Putamen (tissue), 1 donor: ENCODE measurements at regions not wholly inside any gene's neighbourhood (a gene's known extent, or its start where the extent isn't known, plus 50 kb on each side); places are given as distances from the start of the nearest gene placed in this dataset.

Experiments used
- DNase-seq: peaks from one replicate; pipeline ENCODE4 v3.0.0-alpha.2; 2016; ENCODE audit warnings: low spot score

- DNase-seq, result no peak
These were observed 181.5 kb downstream of the EN1 start for GRCh38 chr2:118665784-118666529.

- no peak for DNase-seq
These were observed 186.3 kb downstream of the EN1 start for GRCh38 chr2:118661179-118661578.

GRCh38 chr2:118658596-118659198 is 188.8 kb downstream of the EN1 start:
- DNase-seq, result no peak

GRCh38 chr2:118657466-118657865 is 190.0 kb downstream of the EN1 start:
- no peak for DNase-seq

- DNase-seq, result no peak
These were observed 192.5 kb downstream of the EN1 start for GRCh38 chr2:118654945-118655344.

- DNase-seq, result no peak
These were observed 197.1 kb downstream of the EN1 start for GRCh38 chr2:118650327-118650726.

GRCh38 chr2:118645876-118646275 is 201.6 kb downstream of the EN1 start:
- no peak for DNase-seq

GRCh38 chr2:118644190-118644589 is 203.3 kb downstream of the EN1 start:
- DNase-seq, result no peak

- DNase-seq, result no peak
These were observed 204.2 kb downstream of the EN1 start for GRCh38 chr2:118643294-118643693.

GRCh38 chr2:118642501-118642900 is 204.9 kb downstream of the EN1 start:
- no peak for DNase-seq

GRCh38 chr2:118641711-118642110 is 205.7 kb downstream of the EN1 start:
- DNase-seq, result no peak

GRCh38 chr2:118639371-118639770 is 208.1 kb downstream of the EN1 start:
- DNase-seq, result no peak

- DNase-seq, result no peak
These were observed 209.0 kb downstream of the EN1 start for GRCh38 chr2:118638453-118638852.

- DNase-seq, result no peak
These were observed 211.6 kb downstream of the EN1 start for GRCh38 chr2:118635891-118636290.

- DNase-seq, result no peak
These were observed 212.6 kb downstream of the EN1 start for GRCh38 chr2:118634876-118635275.

- DNase-seq, result no peak
These were observed 214.0 kb downstream of the EN1 start for GRCh38 chr2:118633371-118634018.

- no peak for DNase-seq
These were observed 214.5 kb downstream of the EN1 start for GRCh38 chr2:118632921-118633320.

- DNase-seq, result no peak
These were observed 220.3 kb downstream of the EN1 start for GRCh38 chr2:118627156-118627555.

GRCh38 chr2:118622913-118623312 is 224.5 kb downstream of the EN1 start:
- no peak for DNase-seq

- DNase-seq, result no peak
These were observed 225.3 kb downstream of the EN1 start for GRCh38 chr2:118622108-118622507.

GRCh38 chr2:118618279-118618678 is 229.2 kb downstream of the EN1 start:
- no peak for DNase-seq

GRCh38 chr2:118616432-118616831 is 231.0 kb downstream of the EN1 start:
- DNase-seq, result no peak

- DNase-seq, result no peak
These were observed 232.6 kb downstream of the EN1 start for GRCh38 chr2:118614841-118615271.
